ENCODE measurements at regions not wholly inside any gene's neighbourhood (a gene's known extent, or its start where the extent isn't known, plus 50 kb on each side); places are given as distances from the start of the nearest gene placed in this dataset.

DNA sequence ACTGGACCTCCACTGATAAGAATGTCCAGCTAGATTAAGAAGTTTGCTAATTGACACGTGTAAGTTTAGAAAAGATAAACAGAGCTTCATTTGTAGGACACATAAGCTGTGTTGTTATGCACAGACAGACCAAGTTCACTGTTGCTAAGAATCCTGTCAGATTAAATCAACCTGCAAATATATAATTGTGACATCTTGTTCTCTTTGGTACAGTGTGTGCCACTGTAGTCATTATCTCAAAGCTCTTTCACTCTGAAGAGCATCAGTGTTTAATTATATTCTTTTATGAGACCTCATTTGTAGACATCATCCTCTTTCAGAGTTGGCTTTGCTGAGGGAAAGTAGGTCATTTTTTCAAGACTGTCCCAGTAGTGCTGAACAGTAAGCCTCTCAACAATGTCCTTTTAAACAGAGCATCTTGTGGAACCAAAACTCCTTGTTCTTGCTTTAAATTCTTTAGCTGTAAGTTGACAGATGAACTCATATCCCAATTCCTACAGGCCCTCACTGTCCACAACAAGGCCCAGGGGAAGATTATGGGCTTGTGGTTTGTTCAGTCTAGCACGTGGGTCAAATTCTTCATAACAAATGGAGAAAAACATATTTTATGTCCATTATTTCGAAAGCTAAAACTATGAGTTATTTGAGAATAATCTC, 252.4 kb downstream of the HDGFL1 start:
- TF ChIP-seq, protein P1, sequence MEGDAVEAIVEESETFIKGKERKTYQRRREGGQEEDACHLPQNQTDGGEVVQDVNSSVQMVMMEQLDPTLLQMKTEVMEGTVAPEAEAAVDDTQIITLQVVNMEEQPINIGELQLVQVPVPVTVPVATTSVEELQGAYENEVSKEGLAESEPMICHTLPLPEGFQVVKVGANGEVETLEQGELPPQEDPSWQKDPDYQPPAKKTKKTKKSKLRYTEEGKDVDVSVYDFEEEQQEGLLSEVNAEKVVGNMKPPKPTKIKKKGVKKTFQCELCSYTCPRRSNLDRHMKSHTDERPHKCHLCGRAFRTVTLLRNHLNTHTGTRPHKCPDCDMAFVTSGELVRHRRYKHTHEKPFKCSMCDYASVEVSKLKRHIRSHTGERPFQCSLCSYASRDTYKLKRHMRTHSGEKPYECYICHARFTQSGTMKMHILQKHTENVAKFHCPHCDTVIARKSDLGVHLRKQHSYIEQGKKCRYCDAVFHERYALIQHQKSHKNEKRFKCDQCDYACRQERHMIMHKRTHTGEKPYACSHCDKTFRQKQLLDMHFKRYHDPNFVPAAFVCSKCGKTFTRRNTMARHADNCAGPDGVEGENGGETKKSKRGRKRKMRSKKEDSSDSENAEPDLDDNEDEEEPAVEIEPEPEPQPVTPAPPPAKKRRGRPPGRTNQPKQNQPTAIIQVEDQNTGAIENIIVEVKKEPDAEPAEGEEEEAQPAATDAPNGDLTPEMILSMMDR (IDR thresholded peaks at IDR 0.05) = no peak
- TF ChIP-seq POLR2A (IDR thresholded peaks at IDR 0.05) = no peak
